Activated naive CD4-positive, alpha-beta T cell treated with Interleukin-2 at 50 U/mL for 16 hours (primary cell): ENCODE measurements at regions not wholly inside any gene's neighbourhood (a gene's known extent, or its start where the extent isn't known, plus 50 kb on each side); places are given as distances from the start of the nearest gene placed in this dataset.

Source experiments
- DNase-seq: peaks from one replicate; pipeline ENCODE4 v3.0.0-alpha.2; 2020

DNA sequence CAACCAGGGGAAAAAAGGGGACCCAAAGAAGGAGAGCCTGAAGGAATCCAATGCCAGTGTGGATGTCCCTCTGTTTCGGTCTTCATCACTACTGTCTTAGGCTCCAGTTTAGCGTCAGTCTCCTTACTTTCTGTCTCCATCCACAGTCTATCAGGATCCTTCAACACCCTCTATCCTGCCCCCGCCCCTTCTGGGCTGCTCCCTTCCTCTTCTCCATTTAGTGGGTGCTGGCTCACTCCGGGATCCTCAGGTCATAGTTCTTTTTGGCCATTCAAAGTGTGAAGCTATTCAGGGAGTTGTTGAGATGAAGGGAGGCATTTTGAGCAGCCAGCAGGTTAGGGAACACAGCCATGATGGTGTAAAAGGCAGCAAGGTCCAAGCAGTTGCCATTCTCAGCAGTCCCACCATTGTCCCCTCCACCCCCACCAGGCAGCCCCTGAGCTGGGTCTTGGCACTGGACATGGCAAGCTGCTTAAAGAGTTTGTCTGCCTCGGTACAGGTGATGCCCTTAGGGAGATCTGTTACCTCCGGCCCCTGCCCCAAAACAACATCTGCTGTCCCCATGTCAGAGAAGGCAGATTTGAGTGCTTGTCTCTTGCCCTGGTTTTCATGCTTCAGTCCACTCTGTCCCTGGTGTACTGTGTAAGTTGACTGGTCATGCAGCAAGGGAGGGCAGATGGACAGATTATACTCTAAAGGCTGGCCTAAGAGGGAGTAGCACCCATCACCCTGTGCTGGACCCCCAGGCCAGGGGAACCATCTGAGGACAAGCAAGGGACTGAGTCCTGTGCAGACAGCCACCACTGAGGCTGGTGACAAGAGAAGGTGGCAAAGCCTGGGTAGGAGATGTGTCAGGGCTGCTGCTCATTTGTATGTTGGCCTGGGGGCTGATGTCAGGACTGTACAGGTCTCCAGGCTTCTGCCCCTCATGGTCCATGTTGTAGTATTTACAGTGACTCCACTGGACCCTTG is 842.0 kb downstream of the HACE1 start:
- no peak for DNase-seq

DNA sequence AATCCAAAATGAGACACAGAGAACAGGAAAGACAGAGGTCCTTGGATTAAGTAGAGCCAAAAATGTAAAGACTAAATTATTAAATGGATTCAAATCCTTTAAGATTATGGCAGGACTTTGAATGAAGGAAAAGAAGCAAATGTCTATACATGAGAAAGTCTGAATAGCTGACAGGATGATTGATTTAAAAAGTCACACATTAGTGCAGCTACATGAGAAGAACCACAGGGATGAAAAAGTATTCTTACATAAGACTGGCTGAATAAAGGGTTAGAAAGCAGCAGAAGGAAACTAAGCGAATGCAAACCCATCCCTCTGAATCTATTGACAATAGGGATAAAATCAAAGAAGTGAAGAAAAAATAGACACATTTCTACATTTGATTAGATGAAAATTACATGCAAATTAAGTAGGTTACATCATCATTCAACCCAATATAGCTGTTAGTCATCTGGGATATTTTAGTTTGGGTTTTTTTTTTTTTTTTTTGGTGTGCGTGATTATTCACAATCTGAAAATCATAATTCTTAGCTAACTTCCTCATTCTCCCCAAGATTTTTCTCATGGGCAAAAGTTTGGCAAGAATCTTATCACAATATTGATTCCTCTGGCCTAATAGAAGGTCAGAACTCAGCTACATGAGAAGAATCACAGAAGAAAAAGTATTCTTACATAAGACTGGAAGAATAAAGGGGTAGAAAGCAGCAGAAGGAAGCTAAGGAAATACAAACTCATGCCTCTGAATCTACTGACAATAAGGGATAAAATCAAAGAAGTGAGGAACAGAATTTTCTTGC is 845.4 kb downstream of the HACE1 start:
- DNase-seq: no peak

DNA sequence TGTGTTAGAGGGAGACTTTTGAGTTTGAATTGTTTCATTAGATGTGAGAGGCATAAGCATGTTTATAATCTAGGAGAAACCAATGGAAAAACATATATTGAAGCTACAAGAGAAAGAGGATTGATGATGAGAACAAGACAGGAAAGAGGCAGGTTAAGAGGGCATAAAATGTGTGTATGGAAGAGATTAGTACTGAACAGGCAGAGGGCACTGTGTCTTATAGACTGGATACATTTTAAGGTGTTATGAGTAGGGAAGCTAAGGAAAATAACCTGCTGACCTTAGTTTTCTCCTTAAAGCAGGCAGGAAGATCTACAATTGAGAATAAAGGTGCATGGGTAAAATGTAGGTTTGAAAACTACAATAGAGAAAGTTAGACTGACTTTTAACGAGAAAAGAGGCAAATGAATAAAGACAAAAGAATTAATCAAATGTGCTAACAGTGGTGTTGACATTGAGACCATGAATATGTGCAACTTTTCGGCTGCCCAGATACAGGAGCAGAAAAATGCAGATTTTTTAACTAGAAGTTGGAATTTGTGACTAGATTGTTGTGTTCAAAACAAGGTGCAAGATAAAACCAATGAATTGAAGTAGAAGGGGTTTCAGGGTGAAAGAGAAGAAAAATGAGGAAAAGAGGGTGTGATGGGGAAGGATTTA is 846.3 kb downstream of the HACE1 start:
- DNase-seq: no peak

GRCh38 chr6:104010897-104011296 is 848.8 kb downstream of the HACE1 start:
- DNase-seq: no peak

- DNase-seq: no peak
These were observed 855.8 kb downstream of the HACE1 start for GRCh38 chr6:104003803-104004516.

DNA sequence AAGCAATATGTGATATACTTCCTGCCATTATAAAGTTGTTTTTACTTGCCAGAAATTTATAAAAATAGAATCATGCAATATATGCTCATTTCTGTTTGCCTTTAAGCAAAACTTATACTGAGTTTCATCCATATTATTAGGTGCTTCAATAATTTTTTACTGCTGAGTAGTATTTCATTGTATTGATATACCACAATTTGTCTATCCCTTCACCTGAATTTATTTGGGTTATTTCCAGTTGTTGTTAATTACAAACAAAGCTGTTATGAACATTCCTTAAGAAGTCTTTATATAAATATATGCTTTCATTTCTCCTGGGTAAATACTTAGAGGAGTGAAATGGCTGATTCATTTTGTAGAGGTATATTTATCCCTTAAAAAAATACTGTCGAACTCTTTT is 864.1 kb downstream of the HACE1 start:
- no peak for DNase-seq

- no peak for DNase-seq
These were observed 875.9 kb downstream of the HACE1 start for GRCh38 chr6:103983860-103984259.

- no peak for DNase-seq
These were observed 876.7 kb downstream of the HACE1 start for GRCh38 chr6:103983011-103983410.

DNA sequence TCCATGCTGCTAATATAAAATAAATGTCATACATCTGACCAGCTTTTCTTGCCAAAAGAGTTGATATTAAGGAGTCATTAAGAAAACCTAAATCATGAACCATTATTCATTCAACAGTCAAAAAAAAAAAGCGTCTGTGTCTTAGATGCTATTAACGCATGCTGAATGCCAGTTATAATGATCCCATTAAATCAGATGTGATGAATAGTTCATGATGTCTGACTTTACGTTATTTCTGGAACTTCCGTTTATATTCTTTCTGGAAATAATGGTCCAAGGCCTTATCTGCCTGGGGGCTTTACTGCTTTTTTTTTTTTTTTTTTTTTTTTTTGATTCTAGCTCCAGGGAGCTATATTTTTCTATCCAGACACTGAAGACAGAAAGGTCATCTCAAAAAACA is 877.1 kb downstream of the HACE1 start:
- DNase-seq: no peak

DNA sequence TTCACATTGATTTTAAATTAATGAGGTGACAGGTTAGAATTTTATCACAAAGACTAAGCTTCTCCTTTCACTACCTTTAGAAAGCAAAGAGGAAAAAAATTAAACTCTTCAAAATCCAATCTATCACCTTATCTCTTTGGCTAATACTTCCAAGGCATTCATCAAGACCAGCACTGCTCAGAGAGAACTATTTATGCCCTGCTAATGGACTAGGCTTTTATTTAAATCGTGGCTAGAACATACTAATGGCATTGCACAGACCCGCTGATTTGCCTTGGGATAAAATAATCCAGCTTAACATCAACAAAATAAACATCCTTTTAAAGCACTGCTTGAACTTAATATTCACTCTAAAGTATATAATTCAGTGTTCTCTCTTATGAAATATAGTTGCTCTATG is 880.4 kb downstream of the HACE1 start:
- DNase-seq: no peak

GRCh38 chr6:103937389-103937788 is 922.3 kb downstream of the HACE1 start:
- no peak for DNase-seq

DNA sequence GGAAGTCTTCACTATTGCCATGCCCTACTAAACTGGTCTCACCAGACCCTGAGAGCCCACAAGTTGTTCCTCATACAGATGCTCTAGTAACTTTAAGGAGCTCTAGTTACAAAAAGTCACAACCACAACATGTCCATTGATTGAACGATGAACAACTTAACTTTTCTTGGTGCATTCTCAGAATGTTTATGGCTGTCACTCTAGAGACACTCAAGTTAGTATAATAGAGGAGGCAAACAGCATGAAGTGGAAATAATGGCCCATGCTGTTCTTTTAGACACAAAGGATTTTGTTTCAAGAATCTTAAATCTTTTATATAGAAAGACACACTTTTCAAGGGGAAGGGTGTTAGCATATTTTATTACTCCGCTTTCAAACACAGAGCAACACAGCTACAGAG is 934.4 kb downstream of the HACE1 start:
- no peak for DNase-seq

GRCh38 chr6:103910018-103910417 is 949.7 kb downstream of the HACE1 start:
- DNase-seq: no peak

DNA sequence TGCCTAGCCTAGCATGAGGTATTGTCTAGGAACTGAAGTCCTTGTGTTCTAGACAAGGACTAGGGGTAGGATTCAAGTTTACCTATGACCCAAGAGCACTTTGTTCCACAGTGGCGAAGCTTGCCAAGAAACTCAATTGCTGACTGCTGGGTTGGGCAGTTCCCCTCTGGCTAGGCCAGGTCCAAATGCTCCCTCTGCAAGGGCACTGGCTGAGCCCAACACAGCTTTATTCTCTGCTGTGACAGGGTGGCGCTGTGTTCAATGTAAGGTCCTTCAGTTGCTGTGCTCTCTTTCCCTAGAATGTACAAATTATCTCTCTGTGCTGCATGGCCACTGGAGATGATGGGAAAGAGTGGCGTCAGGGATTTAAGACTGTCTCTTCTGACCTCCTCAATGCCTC is 950.8 kb downstream of the HACE1 start:
- DNase-seq: no peak

- no peak for DNase-seq
These were observed 964.6 kb downstream of the HACE1 start for GRCh38 chr6:103895136-103895535.

DNA sequence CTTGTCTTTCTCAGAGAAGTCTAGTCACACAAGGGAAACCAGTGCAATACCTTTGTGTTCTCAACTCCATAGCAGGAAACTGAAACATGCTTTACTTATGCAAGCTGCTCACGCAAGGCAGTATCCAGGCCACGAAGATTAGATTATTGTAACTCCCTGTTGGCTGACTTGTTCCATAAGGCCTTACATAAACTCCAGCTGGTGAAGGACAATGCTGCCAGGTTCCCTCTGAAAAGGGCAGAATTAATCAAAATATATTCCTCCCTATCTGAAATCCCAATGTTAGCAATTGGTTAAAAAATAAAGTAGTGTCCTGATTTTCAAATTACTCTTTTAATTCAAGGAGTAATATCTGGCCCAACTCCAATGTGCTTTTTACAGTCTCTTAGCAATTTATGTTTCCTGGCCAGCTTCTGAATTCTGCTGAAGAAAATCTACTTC is 966.6 kb downstream of the HACE1 start:
- DNase-seq: no peak

DNA sequence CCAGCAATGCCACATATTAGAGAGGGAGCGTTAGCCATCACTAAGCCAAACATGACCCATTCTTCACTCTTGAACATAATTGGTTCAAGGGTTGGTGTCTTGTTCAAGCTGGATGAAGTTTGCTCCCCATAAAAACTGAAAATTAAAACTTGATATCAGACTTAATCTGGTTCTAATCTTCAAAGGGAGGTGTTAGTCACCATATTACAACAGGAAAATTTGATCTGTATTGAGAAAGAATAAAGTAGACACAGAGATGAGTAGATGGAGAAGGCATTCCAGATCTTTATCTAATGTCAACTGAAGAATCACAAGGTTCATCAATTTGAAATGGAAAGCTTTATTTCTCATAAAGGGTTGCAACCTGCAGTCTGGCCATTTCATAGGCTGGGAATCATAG is 972.8 kb downstream of the HACE1 start:
- DNase-seq: no peak

GRCh38 chr6:103885446-103885845 is 974.3 kb downstream of the HACE1 start:
- DNase-seq: no peak

DNA sequence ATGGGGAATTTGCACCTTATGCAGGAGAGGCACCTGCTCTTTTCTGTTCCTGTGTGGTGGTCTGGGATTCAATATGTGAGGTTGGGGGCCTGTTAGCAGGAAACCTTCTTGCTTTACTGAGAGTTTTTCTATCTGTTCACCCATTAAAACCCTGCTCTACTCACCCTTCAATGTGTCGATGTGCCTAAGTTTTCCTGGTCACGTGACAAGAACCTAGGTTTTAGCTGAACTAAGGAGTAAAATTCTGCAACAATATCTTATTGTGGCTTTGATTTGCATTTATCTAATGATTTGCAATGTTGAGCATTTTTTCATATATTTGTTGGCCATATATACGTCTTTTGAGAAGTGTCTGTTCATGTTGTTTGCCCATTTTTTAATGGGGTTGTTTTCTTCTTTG is 979.9 kb downstream of the HACE1 start:
- DNase-seq: no peak

- DNase-seq: no peak
These were observed 984.5 kb downstream of the HACE1 start for GRCh38 chr6:103875221-103875620.

GRCh38 chr6:103874575-103874974 is 985.1 kb downstream of the HACE1 start:
- no peak for DNase-seq

DNA sequence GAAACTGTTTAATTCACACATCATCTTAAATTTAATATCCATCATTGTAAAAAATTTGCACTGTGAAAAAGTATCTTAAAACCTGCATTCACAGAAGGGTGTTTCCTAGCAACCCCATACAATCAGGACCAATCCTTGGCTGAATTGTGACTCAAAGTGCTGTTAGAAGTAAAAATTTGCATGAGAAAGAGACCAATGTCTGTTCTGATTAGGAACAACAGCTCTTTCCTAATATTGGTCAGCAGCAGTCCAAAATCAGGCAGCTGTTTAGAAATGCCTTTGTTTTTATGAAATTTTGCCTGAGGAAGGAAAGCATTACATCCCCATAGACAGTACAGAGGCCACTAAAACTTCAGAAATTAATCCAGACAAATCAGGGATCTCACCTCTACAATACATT is 987.0 kb downstream of the HACE1 start:
- DNase-seq: no peak

DNA sequence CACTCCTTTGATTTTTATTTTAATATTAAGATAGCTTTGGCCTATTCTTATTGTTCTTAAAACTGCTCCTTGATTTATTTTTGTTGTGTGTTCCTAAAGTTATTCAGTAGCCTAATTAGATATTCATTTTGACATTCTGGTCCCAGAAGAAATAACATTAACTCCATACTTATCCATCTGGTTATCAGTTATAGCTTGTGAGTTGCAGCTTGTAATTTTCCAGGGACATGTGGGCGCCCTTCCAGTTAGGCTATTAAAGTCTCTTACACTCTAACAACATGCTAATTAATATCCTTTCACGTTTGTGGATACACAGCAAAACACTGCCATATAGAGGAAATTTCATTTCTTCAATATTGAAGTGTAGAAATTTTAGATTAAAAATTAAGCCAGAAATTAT is 987.5 kb downstream of the HACE1 start:
- DNase-seq: no peak
